ENCODE measurements at regions not wholly inside any gene's neighbourhood (a gene's known extent, or its start where the extent isn't known, plus 50 kb on each side); places are given as distances from the start of the nearest gene placed in this dataset.
A peak's percentile ranks its signal among the peaks of the same experiment; 100 is the strongest.

DNA sequence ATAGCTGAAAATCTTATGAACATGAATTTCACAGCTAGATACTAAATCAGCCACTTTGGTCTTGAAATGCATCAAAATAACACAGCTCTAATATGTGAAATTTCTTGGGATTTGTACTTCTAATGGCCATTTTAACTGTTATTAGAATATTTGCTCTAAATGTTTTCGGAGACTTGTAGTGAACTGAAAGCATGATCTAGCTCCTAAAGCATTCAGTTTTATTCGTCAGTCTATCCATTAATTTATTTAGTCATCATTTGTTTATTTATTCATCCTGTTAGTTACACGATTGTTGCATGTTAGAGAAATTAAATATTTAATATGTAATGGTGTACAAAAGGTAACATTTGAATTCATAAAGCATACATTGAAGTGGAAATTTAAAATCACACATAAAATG is 1132.7 kb downstream of the SLITRK1 start:
- no peak for TF ChIP-seq ZFX (IDR thresholded peaks at IDR 0.05)
- TF ChIP-seq, protein P1, sequence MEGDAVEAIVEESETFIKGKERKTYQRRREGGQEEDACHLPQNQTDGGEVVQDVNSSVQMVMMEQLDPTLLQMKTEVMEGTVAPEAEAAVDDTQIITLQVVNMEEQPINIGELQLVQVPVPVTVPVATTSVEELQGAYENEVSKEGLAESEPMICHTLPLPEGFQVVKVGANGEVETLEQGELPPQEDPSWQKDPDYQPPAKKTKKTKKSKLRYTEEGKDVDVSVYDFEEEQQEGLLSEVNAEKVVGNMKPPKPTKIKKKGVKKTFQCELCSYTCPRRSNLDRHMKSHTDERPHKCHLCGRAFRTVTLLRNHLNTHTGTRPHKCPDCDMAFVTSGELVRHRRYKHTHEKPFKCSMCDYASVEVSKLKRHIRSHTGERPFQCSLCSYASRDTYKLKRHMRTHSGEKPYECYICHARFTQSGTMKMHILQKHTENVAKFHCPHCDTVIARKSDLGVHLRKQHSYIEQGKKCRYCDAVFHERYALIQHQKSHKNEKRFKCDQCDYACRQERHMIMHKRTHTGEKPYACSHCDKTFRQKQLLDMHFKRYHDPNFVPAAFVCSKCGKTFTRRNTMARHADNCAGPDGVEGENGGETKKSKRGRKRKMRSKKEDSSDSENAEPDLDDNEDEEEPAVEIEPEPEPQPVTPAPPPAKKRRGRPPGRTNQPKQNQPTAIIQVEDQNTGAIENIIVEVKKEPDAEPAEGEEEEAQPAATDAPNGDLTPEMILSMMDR (conservative IDR thresholded peaks at IDR 0.05), result no peak
- no peak overlapping the region for H3K27ac ChIP-seq

DNA sequence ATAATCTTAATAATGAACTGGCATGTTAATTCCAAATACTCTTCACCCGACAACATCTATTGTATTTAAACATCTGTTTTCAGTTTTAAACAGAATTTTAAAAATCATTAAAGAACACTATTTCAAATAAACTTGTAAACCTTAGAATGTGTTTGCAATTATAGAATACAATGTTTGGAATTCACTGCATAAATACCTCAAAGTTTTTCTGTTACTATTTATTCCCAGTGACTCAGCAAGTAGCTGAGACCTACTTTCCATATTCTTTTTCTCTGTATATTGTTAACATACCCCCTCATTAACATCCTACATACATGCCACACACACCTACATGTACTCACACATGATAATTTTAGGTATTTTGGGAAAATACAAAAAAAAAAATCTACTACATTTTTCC is 1134.3 kb downstream of the SLITRK1 start:
- H3K27ac ChIP-seq, result no peak overlapping the region
- no peak for TF ChIP-seq ZFX (IDR thresholded peaks at IDR 0.05)
- TF ChIP-seq, protein P1 (conservative IDR thresholded peaks at IDR 0.05), result no peak

DNA sequence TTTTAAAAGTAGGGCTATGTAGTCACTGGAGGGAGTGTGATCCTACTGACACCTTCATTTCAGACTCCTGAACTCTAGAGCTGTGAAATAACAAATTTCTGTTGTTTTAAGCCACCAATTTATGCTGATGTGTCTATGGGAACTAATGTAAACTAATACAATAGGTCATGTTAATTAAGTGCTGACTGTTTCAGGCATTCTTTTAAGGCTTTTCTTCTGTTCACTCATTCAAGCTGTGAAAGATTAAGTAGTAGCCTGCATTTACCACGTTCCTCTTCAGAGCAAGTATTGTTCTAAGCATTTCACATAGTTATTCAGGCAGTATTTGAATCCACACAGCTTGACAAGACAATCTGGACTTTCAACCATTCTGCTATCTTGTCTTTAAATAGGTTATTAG is 1135.0 kb downstream of the SLITRK1 start:
- no peak for TF ChIP-seq ZFX (IDR thresholded peaks at IDR 0.05)
- TF ChIP-seq, protein P1 (conservative IDR thresholded peaks at IDR 0.05), result no peak
- H3K27ac ChIP-seq, result no peak overlapping the region

DNA sequence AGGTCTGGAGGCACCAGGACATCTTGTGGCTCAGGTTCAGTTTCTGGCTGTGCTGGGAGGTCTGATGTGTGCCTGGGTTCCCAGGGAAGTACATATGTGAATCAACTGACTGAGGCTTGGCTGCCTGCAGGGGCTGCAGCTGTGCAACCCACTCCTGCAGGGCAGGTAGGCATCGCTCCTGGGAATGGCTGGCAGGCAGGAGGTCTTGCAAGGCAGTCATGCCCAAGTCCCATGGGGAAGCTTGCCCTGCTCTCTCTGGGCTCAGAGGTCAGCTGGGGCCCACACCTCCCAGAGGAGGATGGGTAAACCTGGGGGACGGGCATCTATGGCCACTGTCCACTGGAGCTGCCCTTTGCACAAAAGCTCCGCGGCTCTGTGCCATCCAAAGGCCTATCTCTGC is 1141.8 kb downstream of the SLITRK1 start:
- H3K27ac ChIP-seq, result no peak overlapping the region
- no peak for TF ChIP-seq ZFX (IDR thresholded peaks at IDR 0.05)
- TF ChIP-seq, protein P1 (conservative IDR thresholded peaks at IDR 0.05), result no peak

DNA sequence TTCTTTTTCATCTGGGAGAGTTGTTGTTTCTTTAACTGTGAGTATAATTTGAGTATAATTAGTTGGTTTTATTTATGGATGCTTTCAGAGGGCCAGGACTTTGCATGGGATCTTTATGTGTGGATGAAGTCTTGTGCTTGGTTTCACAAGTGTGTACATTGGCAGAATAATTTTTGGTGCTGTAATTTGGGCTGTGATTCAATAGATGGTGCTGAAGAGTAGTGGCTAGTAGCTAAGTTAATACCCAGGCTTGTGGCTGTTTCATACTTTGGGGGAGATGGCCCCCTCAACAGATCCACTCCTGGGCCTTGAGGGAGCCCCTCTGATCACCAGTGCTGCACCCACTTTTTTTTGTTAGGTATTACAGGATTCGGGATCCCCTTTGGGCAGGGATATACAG is 1142.4 kb downstream of the SLITRK1 start:
- TF ChIP-seq, protein P1 (conservative IDR thresholded peaks at IDR 0.05), result peak; percentile 53
- TF ChIP-seq ZFX (IDR thresholded peaks at IDR 0.05), result no peak
- H3K27ac ChIP-seq, result no peak overlapping the region

DNA sequence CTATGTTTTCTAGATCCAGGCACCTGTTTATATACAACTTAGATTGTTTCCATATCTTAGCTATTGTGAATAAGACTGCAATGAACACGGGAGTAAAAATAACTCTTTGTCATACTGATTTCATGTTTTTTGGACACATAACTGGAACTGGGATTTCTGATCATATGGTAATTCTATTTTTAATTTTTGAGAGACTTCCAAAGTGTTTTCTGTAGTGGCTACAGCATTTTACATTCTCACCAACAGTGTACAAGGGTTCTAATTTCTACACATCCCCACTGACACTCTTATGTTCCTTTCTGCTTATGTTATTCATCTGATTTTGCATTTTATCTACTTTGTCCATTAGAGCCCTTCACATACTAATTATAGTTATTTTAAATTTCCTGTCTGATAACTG is 1152.9 kb downstream of the SLITRK1 start:
- no peak for TF ChIP-seq ZFX (IDR thresholded peaks at IDR 0.05)
- TF ChIP-seq, protein P1 (conservative IDR thresholded peaks at IDR 0.05), result no peak
- no peak overlapping the region for H3K27ac ChIP-seq

DNA sequence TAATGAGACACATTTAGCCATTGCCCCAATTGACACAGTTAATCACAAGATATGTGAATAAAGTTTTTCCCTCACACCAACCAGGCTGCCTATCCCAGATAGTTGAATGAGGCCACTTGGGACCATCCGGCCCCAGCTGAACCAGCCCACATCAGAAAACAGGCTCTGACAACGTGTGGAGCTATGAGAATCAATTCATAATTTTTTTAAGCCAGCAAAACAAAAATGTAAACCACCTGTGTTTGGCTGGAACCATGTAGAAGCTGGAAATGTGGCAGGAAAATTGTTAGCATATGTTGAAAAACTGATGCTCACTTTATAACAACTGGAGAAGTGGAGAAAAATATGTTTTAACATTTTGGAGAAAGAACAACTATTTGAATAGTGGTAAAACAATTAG is 1161.3 kb downstream of the SLITRK1 start:
- H3K27ac ChIP-seq, result no peak overlapping the region
- no peak for TF ChIP-seq ZFX (IDR thresholded peaks at IDR 0.05)
- TF ChIP-seq, protein P1 (conservative IDR thresholded peaks at IDR 0.05), result no peak
